GM12891 (cell line): ENCODE measurements at regions not wholly inside any gene's neighbourhood (a gene's known extent, or its start where the extent isn't known, plus 50 kb on each side); places are given as distances from the start of the nearest gene placed in this dataset.

ENCODE experiments used
- DNase-seq: peaks from one replicate; pipeline ENCODE4 v3.0.0; 2011; ENCODE audit warnings: low spot score; ENCODE audit not compliant: insufficient read length
- FAIRE-seq: peaks from 2 replicates; lab custom pipeline; 2011; peaks lifted over from hg19 to GRCh38; lab: Jason Lieb, UNC
- PAX5 ChIP-seq: IDR thresholded peaks from 2 replicates; pipeline ENCODE4 v1.6.1; 2011; ENCODE audit warnings: low read length, moderate library complexity, mild to moderate bottlenecking; ENCODE audit not compliant: insufficient read depth, severe bottlenecking
- POLR2A ChIP-seq: IDR thresholded peaks from 2 replicates; pipeline ENCODE4 v1.6.1; 2011; ENCODE audit warnings: low read depth, low read length, control low read depth
- POLR2AphosphoS5 ChIP-seq: IDR thresholded peaks from 2 replicates; pipeline ENCODE4 v1.6.1; 2011; ENCODE audit warnings: low read depth, low read length, control low read depth
- POU2F2 ChIP-seq: IDR thresholded peaks from 2 replicates; pipeline ENCODE4 v1.6.1; 2011; ENCODE audit warnings: low read depth, mild to moderate bottlenecking, control low read depth, low read length, moderate library complexity
- SPI1 ChIP-seq: IDR thresholded peaks from 2 replicates; pipeline ENCODE4 v1.6.1; 2011; ENCODE audit warnings: low read depth, low read length, control low read depth
- TAF1 ChIP-seq: IDR thresholded peaks from 2 replicates; pipeline ENCODE4 v1.6.1; 2011; ENCODE audit warnings: low read depth, low read length, control low read depth

- TF ChIP-seq POLR2A, result no peak
- TF ChIP-seq PAX5, result no peak
- TF ChIP-seq POU2F2, result no peak
- no peak for TF ChIP-seq POLR2AphosphoS5
- no peak for TF ChIP-seq TAF1
- no peak for TF ChIP-seq SPI1
- FAIRE-seq (no peak), DNase-seq (no peak)
Observed at GRCh38 chr4:37740546-37740945, 54.4 kb upstream of the RELL1 start.

- TF ChIP-seq SPI1, result no peak
- no peak for TF ChIP-seq POLR2AphosphoS5
- TF ChIP-seq PAX5, result no peak
- TF ChIP-seq TAF1, result no peak
- no peak for TF ChIP-seq POU2F2
- TF ChIP-seq POLR2A, result no peak
- FAIRE-seq (no peak), DNase-seq (no peak)
Observed at GRCh38 chr4:37737466-37737865, 51.3 kb upstream of the RELL1 start.
